Testis (tissue), 2 donors: ENCODE measurements at regions not wholly inside any gene's neighbourhood (a gene's known extent, or its start where the extent isn't known, plus 50 kb on each side); places are given as distances from the start of the nearest gene placed in this dataset.

ENCODE experiments used
- POLR2A ChIP-seq: fragments of 450-650 bp; IDR thresholded peaks from one replicate; pipeline ENCODE4 v1.6.1; 2017; ENCODE audit warnings: antibody characterized with exemption, mild to moderate bottlenecking, moderate library complexity
- TF ChIP-seq, protein P1 (sequence below), 3 experiments: fragments of 450-650 bp in 2 of 3; fragments of 200-600 bp in 1 of 3; sonication (generic) in 1 of 3; IDR thresholded peaks; one replicate each; pipeline ENCODE4 v1.5.1; 2016 to 2019; ENCODE audit warnings: antibody characterized with exemption in 3 of 3, mild to moderate bottlenecking in 2 of 3, moderate library complexity in 1 of 3

GRCh38 chr4:187232196-187232595 is 508.5 kb upstream of the FAT1 start:
- TF ChIP-seq, protein P1, sequence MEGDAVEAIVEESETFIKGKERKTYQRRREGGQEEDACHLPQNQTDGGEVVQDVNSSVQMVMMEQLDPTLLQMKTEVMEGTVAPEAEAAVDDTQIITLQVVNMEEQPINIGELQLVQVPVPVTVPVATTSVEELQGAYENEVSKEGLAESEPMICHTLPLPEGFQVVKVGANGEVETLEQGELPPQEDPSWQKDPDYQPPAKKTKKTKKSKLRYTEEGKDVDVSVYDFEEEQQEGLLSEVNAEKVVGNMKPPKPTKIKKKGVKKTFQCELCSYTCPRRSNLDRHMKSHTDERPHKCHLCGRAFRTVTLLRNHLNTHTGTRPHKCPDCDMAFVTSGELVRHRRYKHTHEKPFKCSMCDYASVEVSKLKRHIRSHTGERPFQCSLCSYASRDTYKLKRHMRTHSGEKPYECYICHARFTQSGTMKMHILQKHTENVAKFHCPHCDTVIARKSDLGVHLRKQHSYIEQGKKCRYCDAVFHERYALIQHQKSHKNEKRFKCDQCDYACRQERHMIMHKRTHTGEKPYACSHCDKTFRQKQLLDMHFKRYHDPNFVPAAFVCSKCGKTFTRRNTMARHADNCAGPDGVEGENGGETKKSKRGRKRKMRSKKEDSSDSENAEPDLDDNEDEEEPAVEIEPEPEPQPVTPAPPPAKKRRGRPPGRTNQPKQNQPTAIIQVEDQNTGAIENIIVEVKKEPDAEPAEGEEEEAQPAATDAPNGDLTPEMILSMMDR (IDR thresholded peaks at IDR 0.05) = no peak
- TF ChIP-seq POLR2A = no peak
